OCI-LY3 (cell line): ENCODE measurements at regions not wholly inside any gene's neighbourhood (a gene's known extent, or its start where the extent isn't known, plus 50 kb on each side); places are given as distances from the start of the nearest gene placed in this dataset.

Source experiments
- H2AFZ ChIP-seq: fragments of 200-600, 300-600 bp; shearing (Covaris generic); 2 replicates; pipeline ENCODE4 v1.6.0; 2014; ENCODE audit warnings: antibody characterized with exemption, low read depth, low read length
- H3K27ac ChIP-seq: fragments of 200-600, 300-600 bp; sonication (generic); 2 replicates; pipeline ENCODE4 v1.5.1; 2014; ENCODE audit warnings: mild to moderate bottlenecking, low read length, moderate library complexity, mixed read lengths
- H3K27me3 ChIP-seq: fragments of 200-600, 300-600 bp; sonication (generic); 2 replicates; pipeline ENCODE4 v1.6.1; 2014; ENCODE audit warnings: low read depth, low read length, mixed read lengths
- H3K36me3 ChIP-seq: fragments of 200-600, 300-600 bp; sonication (generic); replicated peaks from 2 replicates; pipeline ENCODE3; 2014; ENCODE audit warnings: low read depth, low read length, mixed read lengths
- H3K4me1 ChIP-seq: fragments of 300-600, 200-600 bp; sonication (generic); 2 replicates; pipeline ENCODE4 v1.6.1; 2014; ENCODE audit warnings: low read length, mixed read lengths
- H3K4me2 ChIP-seq: fragments of 200-600, 300-600 bp; sonication (generic); 2 replicates; pipeline ENCODE4 v1.6.1; 2014; ENCODE audit warnings: low read length, mixed read lengths
- H3K4me3 ChIP-seq: fragments of 300-600, 200-600 bp; sonication (generic); 2 replicates; pipeline ENCODE4 v1.5.1; 2014; ENCODE audit warnings: antibody characterized with exemption, mild to moderate bottlenecking, low read length, moderate library complexity
- H3K79me2 ChIP-seq: fragments of 300-600, 200-600 bp; shearing (Covaris generic); 2 replicates; pipeline ENCODE4 v1.6.1; 2014; ENCODE audit warnings: mild to moderate bottlenecking, low read length, mixed read lengths
- H3K9ac ChIP-seq: fragments of 300-600, 200-600 bp; shearing (Covaris generic); 2 replicates; pipeline ENCODE4 v1.6.0; 2014; ENCODE audit warnings: mild to moderate bottlenecking, low read length, moderate library complexity
- H3K9me3 ChIP-seq: fragments of 200-600, 300-600 bp; shearing (Covaris generic); 2 replicates; pipeline ENCODE4 v1.6.1; 2014; ENCODE audit warnings: low read length, mixed read lengths; ENCODE audit not compliant: insufficient read depth
- H4K20me1 ChIP-seq: fragments of 200-600, 300-600 bp; sonication (generic); 2 replicates; pipeline ENCODE4 v1.6.1; 2016; ENCODE audit warnings: low read length, mixed read lengths; ENCODE audit not compliant: insufficient read depth
- EZH2phosphoT487 ChIP-seq: fragments of 200-600 bp; shearing (Covaris generic); IDR thresholded peaks from 2 replicates; pipeline ENCODE4 v1.6.1; 2018; ENCODE audit warnings: antibody characterized with exemption, mixed run types, low read depth
- TF ChIP-seq, protein P1 (sequence below): fragments of 200-600, 300-600 bp; sonication (generic); IDR thresholded peaks from 2 replicates; pipeline ENCODE4 v1.5.1; 2014; ENCODE audit warnings: antibody characterized with exemption, low read length, low read depth

DNA sequence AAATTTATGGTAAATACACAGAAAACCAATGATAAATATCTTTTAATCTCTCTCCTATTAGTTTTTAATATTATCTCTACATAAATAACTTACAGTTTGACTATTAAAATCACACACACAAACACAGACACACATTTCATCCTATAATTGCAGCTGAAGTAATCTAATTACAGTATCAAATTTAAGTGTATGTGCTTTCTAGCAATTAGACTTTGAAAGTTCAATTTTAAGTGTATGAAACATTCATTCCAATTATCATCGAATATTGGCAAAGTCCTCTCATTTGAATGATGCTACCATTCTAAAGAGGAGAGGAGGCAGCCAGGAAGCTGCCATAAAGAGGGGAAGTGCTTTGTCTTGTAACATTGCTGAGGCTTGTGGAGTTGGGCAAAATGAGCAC, 221.2 kb upstream of the PABPC4L start:
- Histone ChIP-seq H3K27me3 (no peaks in the 10 kb centered on the region), H3K4me1 (no peaks in the 10 kb centered on the region), H3K4me2 (no peak overlapping the region), H3K36me3 (no peaks in the 10 kb centered on the region), H3K27ac (no peak overlapping the region), H3K4me3 (no peak overlapping the region), H3K9ac (no peak overlapping the region), H3K79me2 (no peaks in the 10 kb centered on the region), H2AFZ (no peak overlapping the region), H4K20me1 (no peaks in the 10 kb centered on the region), H3K9me3 (no peaks in the 10 kb centered on the region)
- no peak for TF ChIP-seq EZH2phosphoT487
- TF ChIP-seq, protein P1, sequence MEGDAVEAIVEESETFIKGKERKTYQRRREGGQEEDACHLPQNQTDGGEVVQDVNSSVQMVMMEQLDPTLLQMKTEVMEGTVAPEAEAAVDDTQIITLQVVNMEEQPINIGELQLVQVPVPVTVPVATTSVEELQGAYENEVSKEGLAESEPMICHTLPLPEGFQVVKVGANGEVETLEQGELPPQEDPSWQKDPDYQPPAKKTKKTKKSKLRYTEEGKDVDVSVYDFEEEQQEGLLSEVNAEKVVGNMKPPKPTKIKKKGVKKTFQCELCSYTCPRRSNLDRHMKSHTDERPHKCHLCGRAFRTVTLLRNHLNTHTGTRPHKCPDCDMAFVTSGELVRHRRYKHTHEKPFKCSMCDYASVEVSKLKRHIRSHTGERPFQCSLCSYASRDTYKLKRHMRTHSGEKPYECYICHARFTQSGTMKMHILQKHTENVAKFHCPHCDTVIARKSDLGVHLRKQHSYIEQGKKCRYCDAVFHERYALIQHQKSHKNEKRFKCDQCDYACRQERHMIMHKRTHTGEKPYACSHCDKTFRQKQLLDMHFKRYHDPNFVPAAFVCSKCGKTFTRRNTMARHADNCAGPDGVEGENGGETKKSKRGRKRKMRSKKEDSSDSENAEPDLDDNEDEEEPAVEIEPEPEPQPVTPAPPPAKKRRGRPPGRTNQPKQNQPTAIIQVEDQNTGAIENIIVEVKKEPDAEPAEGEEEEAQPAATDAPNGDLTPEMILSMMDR: no peak

DNA sequence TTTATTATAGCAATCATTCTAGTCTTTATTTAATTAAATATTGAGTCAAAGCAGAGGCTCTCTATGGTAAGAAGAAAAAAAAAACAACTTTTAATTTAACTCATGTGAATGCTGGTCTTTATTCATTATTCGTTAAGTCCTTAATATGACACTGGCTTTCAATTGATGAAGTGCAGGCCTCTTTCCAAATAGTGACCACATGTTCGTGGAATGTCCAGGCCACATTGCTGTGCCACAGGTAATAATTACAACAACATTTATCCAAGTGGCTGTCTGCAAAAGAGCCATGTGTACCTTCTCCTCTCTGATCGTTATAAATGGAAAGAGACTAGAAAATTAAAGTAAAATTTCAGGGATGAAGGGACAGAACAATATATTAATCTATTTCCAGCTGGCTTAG, 220.1 kb upstream of the PABPC4L start:
- TF ChIP-seq, protein P1: no peak
- no peak for TF ChIP-seq EZH2phosphoT487
- H4K20me1 ChIP-seq: no peaks in the 10 kb centered on the region
- no peak overlapping the region for H2AFZ ChIP-seq
- H3K27ac ChIP-seq: no peak overlapping the region
- no peaks in the 10 kb centered on the region for H3K27me3 ChIP-seq
- H3K9ac ChIP-seq: no peak overlapping the region
- H3K4me1 ChIP-seq: no peaks in the 10 kb centered on the region
- no peak overlapping the region for H3K4me3 ChIP-seq
- H3K79me2 ChIP-seq: no peaks in the 10 kb centered on the region
- no peaks in the 10 kb centered on the region for H3K36me3 ChIP-seq
- H3K9me3 ChIP-seq: no peaks in the 10 kb centered on the region
- H3K4me2 ChIP-seq: no peak overlapping the region

- H3K27me3 ChIP-seq: no peaks in the 10 kb centered on the region
- H3K36me3 ChIP-seq: no peaks in the 10 kb centered on the region
- TF ChIP-seq, protein P1: no peak
- TF ChIP-seq EZH2phosphoT487: no peak
- H2AFZ ChIP-seq: no peak overlapping the region
- no peak overlapping the region for H3K27ac ChIP-seq
- H3K4me3 ChIP-seq: no peak overlapping the region
- H3K79me2 ChIP-seq: no peaks in the 10 kb centered on the region
- no peaks in the 10 kb centered on the region for H4K20me1 ChIP-seq
- H3K9me3 ChIP-seq: no peaks in the 10 kb centered on the region
- no peak overlapping the region for H3K4me2 ChIP-seq
- H3K9ac ChIP-seq: no peak overlapping the region
- no peaks in the 10 kb centered on the region for H3K4me1 ChIP-seq
Observed at GRCh38 chr4:134408897-134409296, 207.3 kb upstream of the PABPC4L start.

DNA sequence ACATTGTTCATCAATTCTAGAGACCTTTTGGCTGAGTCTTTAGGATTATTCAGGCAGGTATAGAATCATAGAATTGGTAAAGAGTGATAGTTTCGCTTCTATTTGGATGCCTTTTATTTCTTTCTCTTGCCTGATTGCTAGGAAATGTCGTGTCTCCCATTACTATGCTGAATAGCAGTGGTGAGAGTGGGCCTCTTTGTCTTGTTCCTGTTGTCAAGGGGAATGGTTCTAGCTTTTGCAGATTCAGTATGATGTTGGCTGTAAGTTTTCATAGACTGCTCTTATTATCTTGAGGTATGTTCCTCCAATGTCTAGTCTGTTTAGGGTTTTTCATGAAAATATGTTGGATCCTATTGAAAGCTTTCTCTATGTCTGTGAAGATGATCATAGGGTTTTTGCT, 200.2 kb upstream of the PABPC4L start:
- Histone ChIP-seq H3K4me1 (no peaks in the 10 kb centered on the region), H4K20me1 (no peaks in the 10 kb centered on the region), H3K36me3 (no peaks in the 10 kb centered on the region), H3K4me2 (no peak overlapping the region), H3K27ac (no peak overlapping the region), H3K9ac (no peak overlapping the region), H2AFZ (peak overlapping the region; percentile 16; the same call in 1 of the 2 replicates), H3K27me3 (no peaks in the 10 kb centered on the region), H3K9me3 (peaks cover 8% of the 10 kb centered on the region; the same call in 1 of the 2 replicates), H3K79me2 (no peaks in the 10 kb centered on the region), H3K4me3 (no peak overlapping the region)
- TF ChIP-seq, protein P1: no peak
- no peak for TF ChIP-seq EZH2phosphoT487
